HG03103 (cell line): ENCODE measurements at regions not wholly inside any gene's neighbourhood (a gene's known extent, or its start where the extent isn't known, plus 50 kb on each side); places are given as distances from the start of the nearest gene placed in this dataset.

ENCODE experiments used
- ATAC-seq: cut with Tn5 transposase; IDR thresholded peaks from one replicate; pipeline ENCODE4 v1.9.1; 2021; ENCODE audit warnings: low read depth; ENCODE audit not compliant: unreplicated experiment

GRCh38 chr3:22199095-22199494 is 448.1 kb upstream of the ZNF385D start:
- no peak for ATAC-seq

- ATAC-seq = no peak
These were observed 457.8 kb upstream of the ZNF385D start for GRCh38 chr3:22208844-22209243.

GRCh38 chr3:22209578-22209977 is 458.6 kb upstream of the ZNF385D start:
- ATAC-seq = no peak

- no peak for ATAC-seq
These were observed 459.7 kb upstream of the ZNF385D start for GRCh38 chr3:22210693-22211092.

- ATAC-seq = no peak
These were observed 465.6 kb upstream of the ZNF385D start for GRCh38 chr3:22216601-22217000.

GRCh38 chr3:22225161-22225560 is 474.2 kb upstream of the ZNF385D start:
- no peak for ATAC-seq

- no peak for ATAC-seq
These were observed 477.7 kb upstream of the ZNF385D start for GRCh38 chr3:22228705-22229104.

GRCh38 chr3:22231061-22231460 is 480.1 kb upstream of the ZNF385D start:
- no peak for ATAC-seq

GRCh38 chr3:22236490-22237270 is 485.7 kb upstream of the ZNF385D start:
- ATAC-seq = peak; percentile 82

GRCh38 chr3:22239011-22239410 is 488.0 kb upstream of the ZNF385D start:
- ATAC-seq = no peak

- ATAC-seq = no peak
These were observed 490.1 kb upstream of the ZNF385D start for GRCh38 chr3:22241110-22241509.

- no peak for ATAC-seq
These were observed 493.9 kb upstream of the ZNF385D start for GRCh38 chr3:22244761-22245521.

GRCh38 chr3:22245811-22246583 is 495.0 kb upstream of the ZNF385D start:
- ATAC-seq = no peak

GRCh38 chr3:22249658-22250057 is 498.6 kb upstream of the ZNF385D start:
- no peak for ATAC-seq

- no peak for ATAC-seq
These were observed 506.2 kb upstream of the ZNF385D start for GRCh38 chr3:22257252-22257651.

GRCh38 chr3:22262386-22262785 is 511.4 kb upstream of the ZNF385D start:
- ATAC-seq = no peak

- ATAC-seq = no peak
These were observed 512.0 kb upstream of the ZNF385D start for GRCh38 chr3:22263042-22263441.

GRCh38 chr3:22265403-22265802 is 514.4 kb upstream of the ZNF385D start:
- no peak for ATAC-seq

- ATAC-seq = no peak
These were observed 518.8 kb upstream of the ZNF385D start for GRCh38 chr3:22269831-22270230.

GRCh38 chr3:22276351-22276750 is 525.3 kb upstream of the ZNF385D start:
- no peak for ATAC-seq

GRCh38 chr3:22284559-22284958 is 533.5 kb upstream of the ZNF385D start:
- ATAC-seq = no peak
